Tibial nerve (tissue), 4 donors: ENCODE measurements at regions not wholly inside any gene's neighbourhood (a gene's known extent, or its start where the extent isn't known, plus 50 kb on each side); places are given as distances from the start of the nearest gene placed in this dataset.

Experiments
- EP300 ChIP-seq, 2 donors: sonication (generic); formaldehyde crosslinking; IDR thresholded peaks; one replicate each; pipeline ENCODE4 v1.6.1; 2017; ENCODE audit warnings: antibody characterized with exemption in 2 of 2, mild to moderate bottlenecking in 1 of 2
- POLR2A ChIP-seq, 2 donors: fragments of 450-650 bp; IDR thresholded peaks; one replicate each; pipeline ENCODE4 v1.6.1; 2017; ENCODE audit warnings: antibody characterized with exemption in 2 of 2, mild to moderate bottlenecking in 2 of 2, moderate library complexity in 2 of 2
- TF ChIP-seq, protein P1 (sequence below), 5 experiments: fragments of 200-600 bp in 3 of 5; fragments of 450-650 bp in 2 of 5; sonication (generic) in 3 of 5; IDR thresholded peaks; one replicate each; pipeline ENCODE4 v1.5.1; 2016 to 2019; ENCODE audit warnings: antibody characterized with exemption in 5 of 5, mild to moderate bottlenecking in 3 of 5, moderate library complexity in 2 of 5

GRCh38 chr7:125892434-125892833 lies 962.8 kb upstream of the POT1 start:
- TF ChIP-seq, protein P1, sequence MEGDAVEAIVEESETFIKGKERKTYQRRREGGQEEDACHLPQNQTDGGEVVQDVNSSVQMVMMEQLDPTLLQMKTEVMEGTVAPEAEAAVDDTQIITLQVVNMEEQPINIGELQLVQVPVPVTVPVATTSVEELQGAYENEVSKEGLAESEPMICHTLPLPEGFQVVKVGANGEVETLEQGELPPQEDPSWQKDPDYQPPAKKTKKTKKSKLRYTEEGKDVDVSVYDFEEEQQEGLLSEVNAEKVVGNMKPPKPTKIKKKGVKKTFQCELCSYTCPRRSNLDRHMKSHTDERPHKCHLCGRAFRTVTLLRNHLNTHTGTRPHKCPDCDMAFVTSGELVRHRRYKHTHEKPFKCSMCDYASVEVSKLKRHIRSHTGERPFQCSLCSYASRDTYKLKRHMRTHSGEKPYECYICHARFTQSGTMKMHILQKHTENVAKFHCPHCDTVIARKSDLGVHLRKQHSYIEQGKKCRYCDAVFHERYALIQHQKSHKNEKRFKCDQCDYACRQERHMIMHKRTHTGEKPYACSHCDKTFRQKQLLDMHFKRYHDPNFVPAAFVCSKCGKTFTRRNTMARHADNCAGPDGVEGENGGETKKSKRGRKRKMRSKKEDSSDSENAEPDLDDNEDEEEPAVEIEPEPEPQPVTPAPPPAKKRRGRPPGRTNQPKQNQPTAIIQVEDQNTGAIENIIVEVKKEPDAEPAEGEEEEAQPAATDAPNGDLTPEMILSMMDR (IDR thresholded peaks at IDR 0.05): no peak
- TF ChIP-seq POLR2A (IDR thresholded peaks at IDR 0.05) (no peak), EP300 (IDR thresholded peaks at IDR 0.05) (no peak)
